Thyroid gland (tissue), 4 donors: ENCODE measurements at regions not wholly inside any gene's neighbourhood (a gene's known extent, or its start where the extent isn't known, plus 50 kb on each side); places are given as distances from the start of the nearest gene placed in this dataset.

Experiments
- CTCF ChIP-seq, 6 experiments: fragments of 200-600 bp in 3 of 6; fragments of 450-650 bp in 3 of 6; sonication (generic) in 3 of 6; IDR thresholded peaks; one replicate each; pipeline ENCODE4 v1.5.1; 2016 to 2019; ENCODE audit warnings: antibody characterized with exemption in 6 of 6, mild to moderate bottlenecking in 2 of 6, inconsistent platforms in 1 of 6, moderate library complexity in 1 of 6
- POLR2A ChIP-seq, 2 donors: fragments of 450-650 bp; IDR thresholded peaks; one replicate each; pipeline ENCODE4 v1.6.1; 2017; ENCODE audit warnings: antibody characterized with exemption in 2 of 2, mild to moderate bottlenecking in 2 of 2, moderate library complexity in 1 of 2

DNA sequence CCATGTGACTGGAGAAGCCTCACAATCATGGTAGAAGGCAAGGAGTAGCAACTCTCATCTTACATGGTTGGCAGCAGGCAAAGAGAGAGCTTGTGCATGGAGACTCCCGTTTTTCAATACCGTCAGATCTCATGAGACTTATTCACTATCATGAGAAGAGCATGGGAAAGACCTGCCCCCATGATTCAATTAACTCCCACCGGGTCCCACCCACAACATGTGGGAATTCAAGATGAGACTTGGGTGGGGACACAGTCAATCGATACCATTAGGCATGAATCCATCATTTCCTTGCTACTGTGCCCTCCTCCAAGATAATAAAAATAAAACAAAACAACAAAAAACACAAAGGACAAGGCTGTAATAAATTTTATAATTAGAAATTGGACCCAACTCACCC is 384.7 kb upstream of the MEIS2 start:
- TF ChIP-seq CTCF (IDR thresholded peaks at IDR 0.05) (no peak), POLR2A (IDR thresholded peaks at IDR 0.05) (no peak)
